Fibroblast of villous mesenchyme (primary cell): ENCODE measurements at regions not wholly inside any gene's neighbourhood (a gene's known extent, or its start where the extent isn't known, plus 50 kb on each side); places are given as distances from the start of the nearest gene placed in this dataset.

Experiments
- DNase-seq: peaks from one replicate; pipeline ENCODE4 v3.0.0-alpha.2; 2010; ENCODE audit warnings: low read depth
- H3K4me3 ChIP-seq: 2 replicates; pipeline ENCODE4 v1.5.1; 2011; ENCODE audit warnings: low read depth, mild to moderate bottlenecking, low read length
- CTCF ChIP-seq: IDR thresholded peaks from 2 replicates; pipeline ENCODE4 v1.5.1; 2012; ENCODE audit warnings: low read depth, mild to moderate bottlenecking, low read length; ENCODE audit not compliant: insufficient read depth

- H3K4me3 ChIP-seq, result no peak overlapping the region
- DNase-seq, result no peak
- no peak for TF ChIP-seq CTCF
Observed at GRCh38 chr1:221933814-221934213, 191.9 kb upstream of the DUSP10 start.

GRCh38 chr1:221926441-221926840 is 184.6 kb upstream of the DUSP10 start:
- no peak overlapping the region for H3K4me3 ChIP-seq
- TF ChIP-seq CTCF, result no peak
- DNase-seq, result no peak

- TF ChIP-seq CTCF, result no peak
- no peak overlapping the region for H3K4me3 ChIP-seq
- no peak for DNase-seq
Observed at GRCh38 chr1:221925947-221926346, 184.1 kb upstream of the DUSP10 start.

GRCh38 chr1:221923929-221924598 is 182.2 kb upstream of the DUSP10 start:
- TF ChIP-seq CTCF, result no peak
- DNase-seq, result no peak

GRCh38 chr1:221921936-221922335 is 180.0 kb upstream of the DUSP10 start:
- TF ChIP-seq CTCF, result no peak
- DNase-seq, result no peak
- H3K4me3 ChIP-seq, result no peak overlapping the region

More at GRCh38 chr1:221923929-221924598, 182.2 kb upstream of the DUSP10 start:
- no peak overlapping the region for H3K4me3 ChIP-seq

- no peak overlapping the region for H3K4me3 ChIP-seq
- no peak for DNase-seq
- no peak for TF ChIP-seq CTCF
Observed at GRCh38 chr1:221919743-221920142, 177.9 kb upstream of the DUSP10 start.

GRCh38 chr1:221919341-221919740 is 177.5 kb upstream of the DUSP10 start:
- no peak for TF ChIP-seq CTCF
- no peak for DNase-seq
- no peak overlapping the region for H3K4me3 ChIP-seq
